Natural killer cell (primary cell): ENCODE measurements at regions not wholly inside any gene's neighbourhood (a gene's known extent, or its start where the extent isn't known, plus 50 kb on each side); places are given as distances from the start of the nearest gene placed in this dataset.

ENCODE experiments used
- ATAC-seq, 3 donors: fragments of 150-1000 bp in 2 of 3; fragments of 200-7000 bp in 1 of 3; cut with Tn5 transposase; 1 replicate in 1 of 3; 2 replicates in 2 of 3; pipeline ENCODE4 v1.10.0; 2021; ENCODE audit warnings: mild to moderate bottlenecking in 2 of 3, moderate library complexity in 2 of 3
- DNase-seq, 2 donors: peaks; one replicate each; pipeline versions ENCODE4 v3.0.0 to v3.0.0-alpha.2; 2013 to 2021; ENCODE audit warnings: mixed read lengths in 1 of 2
- H3K27ac ChIP-seq: one replicate; pipeline ENCODE4 v1.5.1; 2013; ENCODE audit warnings: mild to moderate bottlenecking, low read length
- H3K27me3 ChIP-seq: one replicate; pipeline ENCODE4 v1.6.1; 2013; ENCODE audit warnings: low read length; ENCODE audit not compliant: control insufficient read depth, insufficient read depth
- H3K36me3 ChIP-seq: one replicate; pipeline ENCODE4 v1.6.1; 2013; ENCODE audit warnings: low read length; ENCODE audit not compliant: control insufficient read depth, insufficient read depth
- H3K4me1 ChIP-seq: one replicate; pipeline ENCODE4 v1.6.1; 2013; ENCODE audit warnings: low read length; ENCODE audit not compliant: control insufficient read depth, insufficient read depth
- H3K4me3 ChIP-seq: one replicate; pipeline ENCODE4 v1.5.1; 2013; ENCODE audit warnings: low read length
- H3K9me3 ChIP-seq: one replicate; pipeline ENCODE4 v1.6.1; 2013; ENCODE audit warnings: low read length; ENCODE audit not compliant: control insufficient read depth, insufficient read depth
- H3K27ac Mint-ChIP-seq, 2 donors: one replicate each; pipeline ENCODE4 v1.8.0; 2022; ENCODE audit warnings: mild to moderate bottlenecking in 2 of 2, mixed read lengths in 2 of 2, moderate library complexity in 1 of 2
- H3K27me3 Mint-ChIP-seq, 2 donors: one replicate each; pipeline ENCODE4 v1.8.0; 2022; ENCODE audit warnings: low read depth in 2 of 2, mixed read lengths in 2 of 2
- H3K36me3 Mint-ChIP-seq: one replicate; pipeline ENCODE4 v1.8.0; 2022; ENCODE audit warnings: mixed read lengths
- H3K4me1 Mint-ChIP-seq, 2 donors: one replicate each; pipeline ENCODE4 v1.8.0; 2022; ENCODE audit warnings: mixed read lengths in 2 of 2
- H3K4me3 Mint-ChIP-seq: one replicate; pipeline ENCODE4 v1.8.0; 2022; ENCODE audit warnings: mild to moderate bottlenecking, moderate library complexity, mixed read lengths
- H3K9me3 Mint-ChIP-seq, 2 donors: one replicate each; pipeline ENCODE4 v1.8.0; 2022; ENCODE audit warnings: mixed read lengths in 2 of 2
- CTCF ChIP-seq: fragments of 200-600 bp; IDR thresholded peaks from one replicate; pipeline ENCODE4 v1.8.0; 2022; ENCODE audit warnings: antibody characterized with exemption
- WGBS: methylation state at CpG from one replicate; pipeline ENCODE4 v1.1.7; 2013; ENCODE audit warnings: missing lambda C conversion rate; ENCODE audit not compliant: insufficient coverage; 5-methylcytosine and 5-hydroxymethylcytosine counted together
- intact Hi-C: fragments of 100-400 bp; cut with micrococcal nuclease; formaldehyde crosslinking; loops from one replicate; pipeline ENCODE4 v1.14.2; 2022

- Histone ChIP-seq H3K9me3 (no peaks in the 10 kb centered on the region), H3K4me1 (no peaks in the 10 kb centered on the region), H3K36me3 (no peaks in the 10 kb centered on the region), H3K27me3 (no peaks in the 10 kb centered on the region), H3K27ac (no peak overlapping the region), H3K4me3 (no peak overlapping the region)
- peaks cover 6 to 10% of the 10 kb centered on the region in 2 donors for H3K27me3 Mint-ChIP-seq
- no peak for ATAC-seq
- H3K4me3 Mint-ChIP-seq: no peak overlapping the region
- H3K9me3 Mint-ChIP-seq: peaks cover 0 to 2% of the 10 kb centered on the region in 2 donors
- no peak for DNase-seq
- H3K27ac Mint-ChIP-seq: no peak overlapping the region
- peaks cover 10% of the 10 kb centered on the region for H3K36me3 Mint-ChIP-seq
- intact Hi-C loops: no loop called here
- TF ChIP-seq CTCF: no peak
- WGBS: no CpG with 5 or more reads among the region's 1 CpG
- H3K4me1 Mint-ChIP-seq: no peaks in the 10 kb centered on the region
These were observed 66.7 kb upstream of the PDK4 start for GRCh38 chr7:95662987-95663386.

GRCh38 chr7:95660023-95660434 lies 63.7 kb upstream of the PDK4 start:
- no peak for TF ChIP-seq CTCF
- 96% methylated on average over 3 of the region's 3 CpGs for WGBS
- peaks cover 10% of the 10 kb centered on the region for H3K36me3 Mint-ChIP-seq
- Histone ChIP-seq H3K4me1 (no peaks in the 10 kb centered on the region), H3K9me3 (no peaks in the 10 kb centered on the region), H3K27me3 (no peaks in the 10 kb centered on the region), H3K4me3 (no peak overlapping the region), H3K27ac (no peak overlapping the region), H3K36me3 (no peaks in the 10 kb centered on the region)
- ATAC-seq: no peak
- no peak overlapping the region for H3K4me3 Mint-ChIP-seq
- H3K27ac Mint-ChIP-seq: no peak overlapping the region
- intact Hi-C loops: no loop called here
- H3K9me3 Mint-ChIP-seq: peaks cover 0 to 2% of the 10 kb centered on the region in 2 donors
- H3K27me3 Mint-ChIP-seq: peaks cover 3 to 6% of the 10 kb centered on the region in 2 donors
- no peaks in the 10 kb centered on the region for H3K4me1 Mint-ChIP-seq
- DNase-seq: no peak

GRCh38 chr7:95658676-95659075 lies 62.4 kb upstream of the PDK4 start:
- H3K27ac ChIP-seq: no peak overlapping the region
- Mint-ChIP-seq H3K27me3 (peaks cover under 1 to 6% of the 10 kb centered on the region in 2 donors), H3K9me3 (peaks cover 0 to 2% of the 10 kb centered on the region in 2 donors), H3K4me1 (no peaks in the 10 kb centered on the region), H3K36me3 (peaks cover 10% of the 10 kb centered on the region), H3K27ac (no peak overlapping the region), H3K4me3 (no peak overlapping the region)
- no peak for ATAC-seq
- no peak for DNase-seq
- H3K9me3 ChIP-seq: no peaks in the 10 kb centered on the region
- no peaks in the 10 kb centered on the region for H3K4me1 ChIP-seq
- intact Hi-C loops: no loop called here
- H3K4me3 ChIP-seq: no peak overlapping the region
- no peaks in the 10 kb centered on the region for H3K27me3 ChIP-seq
- TF ChIP-seq CTCF: no peak
- 77% methylated on average over 6 of the region's 7 CpGs for WGBS
- no peaks in the 10 kb centered on the region for H3K36me3 ChIP-seq

- intact Hi-C loops: no loop called here
- no peaks in the 10 kb centered on the region for H3K36me3 Mint-ChIP-seq
- no peaks in the 10 kb centered on the region for H3K4me1 Mint-ChIP-seq
- WGBS: 67% methylated on average over 3 of the region's 3 CpGs
- peaks cover 15 to 17% of the 10 kb centered on the region in 2 donors for H3K27me3 Mint-ChIP-seq
- Histone ChIP-seq H3K36me3 (no peaks in the 10 kb centered on the region), H3K27me3 (no peaks in the 10 kb centered on the region), H3K9me3 (no peaks in the 10 kb centered on the region), H3K4me3 (no peak overlapping the region), H3K4me1 (no peaks in the 10 kb centered on the region), H3K27ac (no peak overlapping the region)
- no peak overlapping the region for H3K4me3 Mint-ChIP-seq
- no peak for TF ChIP-seq CTCF
- DNase-seq (no peak), ATAC-seq (no peak)
- no peak overlapping the region for H3K27ac Mint-ChIP-seq
- no peaks in the 10 kb centered on the region for H3K9me3 Mint-ChIP-seq
These were observed 53.2 kb upstream of the PDK4 start for GRCh38 chr7:95649546-95649945.
